DMS 273 (cell line): ENCODE measurements at regions not wholly inside any gene's neighbourhood (a gene's known extent, or its start where the extent isn't known, plus 50 kb on each side); places are given as distances from the start of the nearest gene placed in this dataset.
A peak's percentile ranks its signal among the peaks of the same experiment; 100 is the strongest.
"Not testable (repeated sequence)": the region's sequence is repeated elsewhere in the genome, so short reads cannot be mapped to it uniquely, and the experiment has no call there.

Experiments used
- DNase-seq: peaks from one replicate; lab custom pipeline; 2025; ENCODE audit not compliant: unreplicated experiment; lab: John Stamatoyannopoulos, UW

DNA sequence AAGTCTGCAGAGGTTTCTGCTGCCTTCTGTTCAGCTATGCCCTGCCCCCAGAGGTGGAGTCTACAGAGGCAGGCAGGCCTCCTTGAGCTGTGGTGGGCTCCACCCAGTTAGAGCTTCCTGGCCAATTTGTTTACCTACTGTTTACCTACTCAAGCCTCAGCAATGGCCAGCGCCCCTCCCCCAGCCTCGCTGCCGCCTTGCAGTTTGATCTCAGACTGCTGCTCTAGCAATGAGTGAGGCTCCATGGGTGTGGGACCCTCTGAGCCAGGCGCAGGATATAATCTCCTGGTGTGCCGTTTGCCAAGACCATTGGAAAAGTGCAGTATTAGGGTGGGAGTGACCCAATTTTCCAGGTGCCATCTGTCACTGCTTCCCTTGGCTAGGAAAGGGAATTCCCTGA, 1024.9 kb downstream of the PRIM2 start:
- DNase-seq: not testable (repeated sequence)

DNA sequence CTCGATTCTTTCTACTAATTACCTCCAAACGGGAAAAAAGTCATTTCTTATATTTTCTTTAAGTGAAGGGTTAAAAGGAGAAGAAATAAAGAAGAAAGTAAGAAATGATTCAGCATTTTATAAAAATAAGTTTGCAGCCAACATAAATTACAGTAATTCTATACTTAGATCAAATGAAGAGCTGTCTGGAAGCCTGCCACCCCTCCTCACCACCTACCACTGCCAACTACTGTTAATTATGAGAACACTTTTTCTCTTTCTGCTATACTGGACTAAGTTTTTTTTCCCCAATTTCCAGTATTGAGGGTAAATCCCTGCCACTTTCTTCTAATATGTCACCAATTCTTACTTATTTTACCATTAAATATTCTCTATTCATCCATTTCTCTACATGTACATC, 1030.1 kb downstream of the PRIM2 start:
- peak; percentile 0 for DNase-seq

DNA sequence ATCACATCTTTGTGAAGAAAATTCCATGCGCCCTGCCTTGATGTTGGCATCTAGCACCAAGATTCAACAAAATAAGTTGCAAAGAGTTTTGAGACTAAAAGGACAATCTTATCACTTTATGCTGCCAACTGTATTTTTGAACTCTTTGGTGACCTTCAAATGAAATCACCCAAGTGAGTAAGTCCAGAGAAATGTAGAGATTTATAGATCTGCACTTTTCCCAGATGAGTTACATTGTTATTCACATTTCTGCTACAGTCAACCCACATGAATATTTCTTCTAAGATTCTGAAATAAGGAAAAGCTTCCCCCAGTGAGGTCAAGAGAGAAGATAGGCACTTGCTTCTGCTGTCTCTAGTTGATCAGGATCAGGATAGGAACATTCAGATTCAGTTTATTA, 1034.2 kb downstream of the PRIM2 start:
- not testable (repeated sequence) for DNase-seq

DNA sequence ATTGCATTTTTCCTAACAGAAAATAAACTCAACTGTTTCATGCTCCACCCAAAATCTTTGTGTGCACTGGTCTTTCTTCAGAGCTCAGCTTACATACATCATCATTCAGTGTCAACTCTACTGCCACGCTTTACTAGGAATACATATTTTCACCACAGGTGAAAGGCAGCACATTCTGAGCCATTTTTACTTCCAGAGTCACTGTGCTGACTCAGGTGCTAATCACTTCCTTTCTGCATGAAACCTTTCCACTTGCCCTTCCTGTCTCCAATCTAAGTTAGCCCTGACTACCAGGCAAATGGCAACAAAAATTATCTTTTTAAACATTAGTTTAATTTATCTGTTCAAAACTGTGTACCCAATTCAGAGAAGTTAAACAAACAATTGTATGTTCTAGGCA, 1041.0 kb downstream of the PRIM2 start:
- DNase-seq: not testable (repeated sequence)

DNA sequence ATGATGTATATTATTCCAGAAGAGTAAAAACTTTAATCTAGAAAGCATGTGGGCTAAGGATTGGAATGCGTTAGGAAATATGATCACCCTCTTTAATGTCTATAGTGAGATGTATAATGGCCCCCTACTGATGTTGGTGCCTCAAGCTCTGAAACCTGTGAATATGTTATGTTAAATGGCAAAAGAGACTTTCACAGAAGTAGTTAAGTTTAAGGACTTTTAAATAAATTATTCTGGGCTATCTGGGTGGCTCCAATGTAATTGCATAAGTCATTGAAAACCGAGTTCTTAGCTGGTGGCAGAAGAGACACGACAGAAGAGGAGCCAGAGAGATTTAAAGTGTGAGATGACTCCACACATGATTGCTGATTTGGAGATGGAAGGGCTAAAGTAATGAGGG, 1048.4 kb downstream of the PRIM2 start:
- DNase-seq: not testable (repeated sequence)

DNA sequence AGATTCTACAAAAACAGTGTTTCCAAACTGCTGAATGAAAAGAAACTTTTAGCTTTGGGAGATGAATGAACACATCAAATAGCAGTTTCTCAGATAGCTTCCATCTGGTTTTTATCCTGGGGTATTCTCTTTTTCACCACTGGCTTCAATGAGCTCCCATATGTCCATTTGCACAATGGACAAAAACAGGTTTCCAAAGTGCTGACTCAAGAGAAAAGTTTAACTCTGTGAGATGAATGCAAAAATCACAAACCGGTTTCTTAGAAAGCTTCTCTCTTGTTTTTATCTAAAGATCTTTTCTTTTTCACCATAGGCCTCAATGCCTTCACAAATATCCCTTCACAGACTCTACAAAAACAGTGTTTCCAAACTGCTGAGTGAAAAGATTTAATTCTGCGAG, 1089.2 kb downstream of the PRIM2 start:
- DNase-seq: not testable (repeated sequence)

DNA sequence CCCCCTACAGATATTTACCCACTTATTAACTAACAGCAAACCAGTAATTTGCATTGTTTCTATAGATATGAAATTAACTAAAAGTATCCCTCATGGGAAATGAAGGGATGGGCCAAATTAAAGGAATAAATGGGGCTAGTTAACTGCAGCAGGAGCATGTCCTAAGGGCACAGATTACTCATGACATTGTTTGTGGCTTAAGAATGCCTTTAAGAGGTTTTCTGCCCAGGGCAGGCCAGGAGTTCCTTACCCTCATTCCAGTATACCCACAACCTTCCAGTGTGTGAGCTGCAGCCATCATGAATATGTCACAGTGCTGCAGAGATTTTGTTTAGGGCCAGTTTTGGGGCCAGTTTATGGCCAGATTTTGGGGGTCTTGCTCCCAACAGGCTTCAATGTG, 1101.9 kb downstream of the PRIM2 start:
- no peak for DNase-seq
